ENCODE measurements at regions not wholly inside any gene's neighbourhood (a gene's known extent, or its start where the extent isn't known, plus 50 kb on each side); places are given as distances from the start of the nearest gene placed in this dataset.

- TF ChIP-seq CTCF (IDR thresholded peaks at IDR 0.05; ENCODE audit: low read depth, low read length) (no peak), EZH2phosphoT487 (IDR thresholded peaks at IDR 0.05; ENCODE audit: low read depth) (no peak)
These were observed 127.0 kb upstream of the NLRP1 start for GRCh38 chr17:5711344-5711743.
